Activated naive CD8-positive, alpha-beta T cell treated with anti-CD3 and anti-CD28 coated beads, Interleukin-2, amount 10 ng/mL, durations not matched to agents 7 days and 5 days (primary cell): ENCODE measurements at regions not wholly inside any gene's neighbourhood (a gene's known extent, or its start where the extent isn't known, plus 50 kb on each side); places are given as distances from the start of the nearest gene placed in this dataset.

ENCODE experiments used
- ATAC-seq: fragments of 150-1000 bp; cut with Tn5 transposase; one replicate; pipeline ENCODE4 v1.10.0; 2021; ENCODE audit warnings: low read depth, moderate library complexity
- POLR2A ChIA-PET: fragments of 350-600 bp; sonication (Branson Sonifier 250); formaldehyde crosslinking; loops from one replicate; lab custom pipeline; 2021; ENCODE audit warnings: antibody characterized with exemption; lab: Charles Lee
- DNase-seq: peaks from one replicate; pipeline ENCODE4 v3.0.0; 2021
- H3K27ac Mint-ChIP-seq: one replicate; pipeline ENCODE4 v1.8.0; 2022; ENCODE audit warnings: mild to moderate bottlenecking, mixed read lengths
- H3K27me3 Mint-ChIP-seq: one replicate; pipeline ENCODE4 v1.8.0; 2022; ENCODE audit warnings: mild to moderate bottlenecking, moderate library complexity, mixed read lengths
- H3K36me3 Mint-ChIP-seq: one replicate; pipeline ENCODE4 v1.8.0; 2021; ENCODE audit warnings: mild to moderate bottlenecking, mixed read lengths
- H3K4me1 Mint-ChIP-seq: one replicate; pipeline ENCODE4 v1.8.0; 2021; ENCODE audit warnings: mixed read lengths
- H3K4me3 Mint-ChIP-seq: one replicate; pipeline ENCODE4 v1.8.0; 2022; ENCODE audit warnings: mild to moderate bottlenecking, moderate library complexity, mixed read lengths
- H3K9me3 Mint-ChIP-seq: one replicate; pipeline ENCODE4 v1.8.0; 2021; ENCODE audit warnings: mixed read lengths

DNA sequence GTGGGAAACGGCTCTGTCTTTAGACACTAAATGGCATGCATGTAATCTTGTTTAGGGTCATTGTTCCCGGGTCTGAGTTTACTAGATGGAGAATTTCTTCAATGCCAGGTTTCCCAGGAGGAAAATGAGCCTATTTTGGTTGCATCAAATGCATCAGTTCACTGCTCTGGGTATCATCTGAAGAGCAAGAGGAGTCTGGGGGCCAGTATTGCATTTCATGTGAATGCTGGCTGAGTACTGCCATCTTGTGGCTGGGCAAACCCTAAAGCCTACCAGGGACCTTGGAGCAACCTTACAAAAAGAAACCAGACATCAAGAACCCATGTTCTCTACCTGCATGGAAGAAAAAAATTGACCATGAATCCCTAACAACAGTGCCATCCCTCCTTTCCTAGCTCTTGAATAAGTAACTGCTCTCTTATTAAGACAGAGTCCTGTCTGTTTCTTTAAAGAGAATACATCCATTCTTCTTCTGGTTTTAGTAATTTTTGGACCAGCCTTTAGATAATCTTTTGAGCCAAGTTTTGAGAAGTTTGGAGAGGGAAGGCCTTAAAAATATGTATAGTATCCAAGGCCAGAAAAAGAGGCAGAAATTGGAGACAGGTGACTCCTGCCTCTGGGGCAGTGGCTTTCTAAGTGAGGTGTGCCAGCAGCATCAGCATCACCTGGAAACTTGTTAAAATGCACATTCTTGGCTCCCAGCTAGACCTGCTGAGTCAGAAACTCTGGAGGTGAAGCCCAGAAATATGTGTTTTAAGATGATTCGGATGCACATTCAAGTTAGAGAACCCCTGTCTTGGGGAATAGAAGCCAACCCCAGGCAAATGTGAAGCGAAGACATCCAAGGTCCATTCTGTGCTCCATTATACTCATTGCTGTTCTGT is 261.0 kb upstream of the CXCR4 start:
- ATAC-seq (peak; percentile 50), DNase-seq (peak; percentile 64)
- POLR2A ChIA-PET, result interaction anchor here (0.6 to 1.0 kb wide), 2 partner anchors 327 to 502 kb away, joined by 3 read pairs; no protein-coding TSS in a partner anchor
- Mint-ChIP-seq H3K27me3 (no peaks in the 10 kb centered on the region), H3K36me3 (peaks cover 11% of the 10 kb centered on the region), H3K4me1 (peaks cover 70% of the 10 kb centered on the region), H3K4me3 (no peak overlapping the region), H3K27ac (peak overlapping the region; percentile 14), H3K9me3 (no peaks in the 10 kb centered on the region)

DNA sequence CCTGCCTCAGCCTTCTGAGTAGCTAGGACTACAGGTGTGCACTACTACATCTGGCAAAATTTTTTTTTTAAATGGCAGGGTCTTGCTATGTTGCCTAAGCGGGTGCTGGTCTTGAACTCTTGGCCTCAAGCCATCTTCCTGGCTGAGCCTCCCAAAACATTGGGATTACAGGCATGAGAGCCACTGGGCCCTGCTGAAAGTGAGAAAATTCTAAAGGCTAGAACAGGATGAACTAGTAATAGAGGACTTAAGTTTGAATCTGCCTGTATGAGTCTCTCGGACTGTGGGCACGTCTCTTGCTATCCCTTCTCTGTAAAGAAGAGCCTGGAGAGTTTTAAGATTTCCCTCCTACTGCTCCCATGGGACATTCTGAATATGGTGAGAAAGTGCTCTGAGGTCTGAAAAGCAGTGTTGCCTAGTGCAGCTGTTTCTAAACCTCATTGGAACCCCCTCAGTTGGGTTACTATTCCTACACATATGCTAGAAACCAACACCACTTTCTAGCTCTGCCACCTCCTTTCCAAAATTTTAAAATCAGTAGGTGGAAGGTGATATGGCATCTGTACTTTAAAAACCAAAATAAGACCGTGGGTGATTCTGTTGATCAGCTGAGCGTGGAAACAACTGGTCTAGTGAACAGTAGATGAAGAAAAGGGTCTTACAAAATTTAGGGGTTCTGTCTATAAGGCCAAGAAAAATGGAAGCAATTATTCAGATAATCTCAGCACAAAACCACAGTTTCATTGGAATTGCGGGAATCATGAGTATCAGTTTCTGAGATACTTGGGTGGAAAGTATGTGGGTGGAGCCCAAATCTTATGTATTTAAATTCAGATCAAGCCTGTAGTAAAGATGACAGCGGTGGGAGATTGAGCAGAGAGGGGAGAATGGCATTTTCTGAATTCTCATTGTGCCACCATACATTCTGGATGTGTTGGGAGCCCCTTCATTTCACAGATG is 259.8 kb upstream of the CXCR4 start:
- Mint-ChIP-seq H3K27ac (no peak overlapping the region), H3K27me3 (no peaks in the 10 kb centered on the region), H3K9me3 (no peaks in the 10 kb centered on the region), H3K4me3 (no peak overlapping the region), H3K36me3 (peaks cover 11% of the 10 kb centered on the region), H3K4me1 (peaks cover 58% of the 10 kb centered on the region)
- POLR2A ChIA-PET, result interaction anchor here (0.6 to 1.5 kb wide), 4 partner anchors 247 to 483 kb away, joined by 3 to 7 read pairs (median 4); no protein-coding TSS in a partner anchor
- no peak for ATAC-seq
- DNase-seq, result no peak

DNA sequence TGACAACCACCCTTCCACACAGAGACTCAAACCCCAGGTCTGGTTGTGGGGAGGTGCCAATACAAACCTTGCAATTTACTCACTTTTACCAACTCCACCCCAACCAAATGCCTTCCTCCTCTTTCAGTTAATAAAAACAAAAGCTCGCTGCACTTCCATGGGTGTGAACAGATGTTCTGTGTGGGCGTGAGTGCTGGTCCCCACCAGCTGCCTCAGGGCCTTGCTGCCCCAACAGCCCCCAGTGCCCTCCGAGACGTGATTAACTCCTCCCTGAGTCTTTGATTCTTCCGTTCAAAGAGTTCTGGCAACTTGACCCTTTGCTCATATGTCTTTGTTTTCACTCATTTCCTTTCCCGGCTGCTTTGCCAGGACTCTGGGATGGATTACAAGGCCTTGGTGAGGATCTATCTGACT is 258.9 kb upstream of the CXCR4 start:
- Mint-ChIP-seq H3K27me3 (no peaks in the 10 kb centered on the region), H3K4me3 (peak overlapping the region; percentile 11), H3K27ac (peak overlapping the region; percentile 82), H3K36me3 (peaks cover 11% of the 10 kb centered on the region), H3K4me1 (peaks cover 49% of the 10 kb centered on the region), H3K9me3 (no peaks in the 10 kb centered on the region)
- POLR2A ChIA-PET, result interaction anchor here (0.6 to 1.5 kb wide), 7 partner anchors 49 to 482 kb away, joined by 3 to 7 read pairs (median 4); no protein-coding TSS in a partner anchor
- no peak for DNase-seq
- ATAC-seq, result no peak

GRCh38 chr2:136376211-136376610 is 258.3 kb upstream of the CXCR4 start:
- peaks cover 11% of the 10 kb centered on the region for H3K36me3 Mint-ChIP-seq
- H3K4me3 Mint-ChIP-seq, result no peak overlapping the region
- H3K9me3 Mint-ChIP-seq, result no peaks in the 10 kb centered on the region
- H3K27me3 Mint-ChIP-seq, result no peaks in the 10 kb centered on the region
- peaks cover 43% of the 10 kb centered on the region for H3K4me1 Mint-ChIP-seq
- peak overlapping the region; percentile 82 for H3K27ac Mint-ChIP-seq
- POLR2A ChIA-PET, result interaction anchor here (0.9 to 1.5 kb wide), 5 partner anchors 49 to 457 kb away, joined by 3 to 7 read pairs (median 4); no protein-coding TSS in a partner anchor
- DNase-seq (no peak), ATAC-seq (no peak)

- DNase-seq, result no peak
- Mint-ChIP-seq H3K9me3 (no peaks in the 10 kb centered on the region), H3K27me3 (no peaks in the 10 kb centered on the region), H3K4me3 (peak overlapping the region; percentile 4), H3K4me1 (peaks cover 40% of the 10 kb centered on the region), H3K27ac (peak overlapping the region; percentile 82), H3K36me3 (peaks cover 11% of the 10 kb centered on the region)
- ATAC-seq, result peak; percentile 52
- POLR2A ChIA-PET, result interaction anchor here (1.1 to 1.2 kb wide), 2 partner anchors 48 to 243 kb away, joined by 3 to 4 read pairs; no protein-coding TSS in a partner anchor
These were observed 257.3 kb upstream of the CXCR4 start for GRCh38 chr2:136375017-136375901.

GRCh38 chr2:136373841-136374240 is 255.9 kb upstream of the CXCR4 start:
- DNase-seq, result no peak
- Mint-ChIP-seq H3K4me1 (peaks cover 39% of the 10 kb centered on the region), H3K9me3 (peaks cover 1% of the 10 kb centered on the region), H3K27me3 (no peaks in the 10 kb centered on the region), H3K36me3 (peaks cover 15% of the 10 kb centered on the region), H3K4me3 (no peak overlapping the region), H3K27ac (no peak overlapping the region)
- POLR2A ChIA-PET, result no interaction called here
- no peak for ATAC-seq

DNA sequence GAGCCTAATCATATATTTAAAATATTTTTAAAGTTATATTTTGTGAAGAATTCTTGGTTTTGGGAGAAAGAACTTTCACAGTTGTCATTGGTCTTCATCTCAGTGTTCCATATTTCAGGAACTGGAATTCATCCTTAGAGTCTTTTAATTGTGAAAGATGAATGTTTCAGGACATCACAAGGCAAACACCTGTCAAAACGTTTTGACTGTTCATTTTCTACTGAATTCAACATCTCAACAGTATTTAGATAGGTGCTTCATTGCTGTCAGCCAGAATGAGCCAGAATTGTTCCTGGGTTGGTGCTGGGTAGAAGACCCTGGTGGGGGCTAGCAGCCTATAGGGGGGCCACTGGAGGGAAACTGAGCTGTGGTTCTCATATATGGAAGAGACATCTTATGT is 255.1 kb upstream of the CXCR4 start:
- Mint-ChIP-seq H3K27me3 (no peaks in the 10 kb centered on the region), H3K4me1 (peaks cover 33% of the 10 kb centered on the region), H3K36me3 (peaks cover 15% of the 10 kb centered on the region), H3K9me3 (peaks cover 1% of the 10 kb centered on the region), H3K27ac (no peak overlapping the region), H3K4me3 (no peak overlapping the region)
- no peak for ATAC-seq
- DNase-seq, result no peak
- POLR2A ChIA-PET, result no interaction called here

DNA sequence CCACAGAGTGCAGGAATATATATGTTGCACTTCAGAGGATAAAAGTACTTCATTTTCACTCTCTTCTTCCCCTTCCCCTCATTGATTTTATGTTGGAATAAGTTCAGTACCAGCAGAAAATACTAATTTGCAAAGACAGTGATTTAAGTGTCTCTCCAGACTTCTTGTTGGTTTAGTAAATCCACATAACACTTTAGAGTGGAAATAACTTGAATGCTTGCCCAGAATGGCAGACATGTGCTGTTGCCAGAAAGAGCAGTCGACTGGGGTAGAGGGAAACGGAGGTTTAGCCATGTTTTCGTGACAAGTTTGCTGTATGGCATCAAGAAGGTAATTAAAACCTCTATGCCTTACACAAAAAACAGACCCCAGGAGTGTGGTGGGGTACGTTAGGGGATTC is 246.0 kb upstream of the CXCR4 start:
- H3K9me3 Mint-ChIP-seq, result peaks cover 7% of the 10 kb centered on the region
- POLR2A ChIA-PET, result no interaction called here
- no peak for ATAC-seq
- peaks cover 29% of the 10 kb centered on the region for H3K4me1 Mint-ChIP-seq
- no peak for DNase-seq
- H3K4me3 Mint-ChIP-seq, result no peak overlapping the region
- H3K27ac Mint-ChIP-seq, result no peak overlapping the region
- H3K36me3 Mint-ChIP-seq, result peaks cover 5% of the 10 kb centered on the region
- H3K27me3 Mint-ChIP-seq, result peaks cover 18% of the 10 kb centered on the region

GRCh38 chr2:136363470-136363869 is 245.5 kb upstream of the CXCR4 start:
- H3K4me1 Mint-ChIP-seq, result peaks cover 32% of the 10 kb centered on the region
- no peak for DNase-seq
- H3K27ac Mint-ChIP-seq, result no peak overlapping the region
- H3K27me3 Mint-ChIP-seq, result peaks cover 18% of the 10 kb centered on the region
- peak overlapping the region; percentile 3 for H3K4me3 Mint-ChIP-seq
- peaks cover 7% of the 10 kb centered on the region for H3K9me3 Mint-ChIP-seq
- ATAC-seq, result no peak
- peaks cover 5% of the 10 kb centered on the region for H3K36me3 Mint-ChIP-seq
- POLR2A ChIA-PET, result interaction anchor here (1.6 kb wide), 1 partner anchor 244 kb away, joined by 5 read pairs; no protein-coding TSS in a partner anchor

DNA sequence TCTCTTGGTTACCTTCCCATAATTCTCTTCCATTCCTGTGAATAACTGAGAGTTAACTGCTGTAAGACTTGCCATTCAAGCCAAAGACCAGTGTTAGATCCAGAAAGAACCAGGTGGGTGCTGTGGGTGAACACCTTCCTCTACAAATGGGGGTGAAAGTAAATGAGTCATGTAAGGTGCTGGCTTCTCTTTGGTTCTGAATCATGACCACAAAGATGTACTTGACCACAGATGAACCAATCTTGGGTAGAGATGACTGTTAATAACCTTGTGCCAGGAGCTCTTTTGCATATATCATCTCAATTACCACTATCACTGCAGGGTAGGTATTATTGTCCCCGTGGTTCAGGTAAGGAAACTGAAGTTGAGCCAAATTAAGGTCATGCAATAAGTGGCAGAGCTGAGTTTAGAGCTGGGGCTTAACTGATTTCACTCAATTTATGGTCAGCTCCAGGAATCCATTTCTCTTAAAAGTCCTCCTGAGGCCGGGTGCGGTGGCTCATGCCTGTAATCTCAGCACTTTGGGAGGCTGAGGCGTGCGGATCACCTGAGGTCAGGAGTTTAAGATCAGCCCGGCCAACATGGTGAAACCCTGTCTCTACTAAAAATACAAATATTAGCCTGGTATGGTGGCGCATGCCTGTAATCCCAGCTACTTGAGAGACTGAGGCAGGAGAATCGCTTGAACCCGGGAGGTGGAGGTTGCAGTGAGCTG is 244.9 kb upstream of the CXCR4 start:
- Mint-ChIP-seq H3K27me3 (peaks cover 18% of the 10 kb centered on the region), H3K9me3 (peaks cover 6% of the 10 kb centered on the region), H3K36me3 (peaks cover 4% of the 10 kb centered on the region), H3K4me1 (peaks cover 32% of the 10 kb centered on the region), H3K27ac (no peak overlapping the region), H3K4me3 (peak overlapping the region; percentile 35)
- DNase-seq (no peak), ATAC-seq (peak; percentile 80)
- POLR2A ChIA-PET, result interaction anchor here (1.6 kb wide), 1 partner anchor 244 kb away, joined by 5 read pairs; no protein-coding TSS in a partner anchor

DNA sequence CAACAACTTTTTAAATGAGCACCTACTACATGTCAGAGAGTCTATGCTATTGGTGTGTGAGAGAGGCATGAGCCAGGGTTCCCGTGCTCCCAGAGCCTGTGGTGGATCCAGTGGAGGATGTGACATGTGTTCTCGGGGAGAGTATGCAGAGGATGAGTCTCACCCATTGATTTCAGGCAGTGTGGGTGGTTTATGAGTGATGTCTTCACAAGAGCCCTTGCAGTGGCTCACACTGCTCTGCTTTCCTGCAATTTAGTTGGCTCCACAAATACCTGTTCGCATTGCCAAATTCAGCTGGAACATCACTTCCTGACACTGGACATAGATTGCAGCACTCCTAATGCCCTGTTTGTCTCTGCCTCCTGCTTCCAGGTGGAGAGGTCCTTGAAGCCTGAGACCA is 243.6 kb upstream of the CXCR4 start:
- peaks cover 32% of the 10 kb centered on the region for H3K4me1 Mint-ChIP-seq
- peaks cover 15% of the 10 kb centered on the region for H3K27me3 Mint-ChIP-seq
- POLR2A ChIA-PET, result no interaction called here

GRCh38 chr2:136360790-136361189 is 242.8 kb upstream of the CXCR4 start:
- no peak for DNase-seq
- ATAC-seq, result no peak
- Mint-ChIP-seq H3K27me3 (peaks cover 15% of the 10 kb centered on the region), H3K4me1 (peaks cover 32% of the 10 kb centered on the region), H3K27ac (no peak overlapping the region), H3K9me3 (no peaks in the 10 kb centered on the region), H3K36me3 (no peaks in the 10 kb centered on the region), H3K4me3 (no peak overlapping the region)
- POLR2A ChIA-PET, result interaction anchor here (0.7 kb wide), 1 partner anchor 144 kb away, joined by 5 read pairs; no protein-coding TSS in a partner anchor

More for the DNA sequence above, 243.6 kb upstream of the CXCR4 start:
- DNase-seq (no peak), ATAC-seq (no peak)
- no peaks in the 10 kb centered on the region for H3K36me3 Mint-ChIP-seq
- no peaks in the 10 kb centered on the region for H3K9me3 Mint-ChIP-seq
- no peak overlapping the region for H3K27ac Mint-ChIP-seq
- no peak overlapping the region for H3K4me3 Mint-ChIP-seq
